Fibroblast of villous mesenchyme (primary cell): ENCODE measurements at regions not wholly inside any gene's neighbourhood (a gene's known extent, or its start where the extent isn't known, plus 50 kb on each side); places are given as distances from the start of the nearest gene placed in this dataset.
A peak's percentile ranks its signal among the peaks of the same experiment; 100 is the strongest.
"Not testable (repeated sequence)": the region's sequence is repeated elsewhere in the genome, so short reads cannot be mapped to it uniquely, and the experiment has no call there.

ENCODE experiments used
- DNase-seq: peaks from one replicate; pipeline ENCODE4 v3.0.0-alpha.2; 2010; ENCODE audit warnings: low read depth
- H3K4me3 ChIP-seq: 2 replicates; pipeline ENCODE4 v1.5.1; 2011; ENCODE audit warnings: low read depth, mild to moderate bottlenecking, low read length
- CTCF ChIP-seq: IDR thresholded peaks from 2 replicates; pipeline ENCODE4 v1.5.1; 2012; ENCODE audit warnings: low read depth, mild to moderate bottlenecking, low read length; ENCODE audit not compliant: insufficient read depth

GRCh38 chr20:12575352-12576095, 433.2 kb upstream of the SPTLC3 start:
- DNase-seq = peak; percentile 92
- no peak for TF ChIP-seq CTCF
- no peak overlapping the region for H3K4me3 ChIP-seq

GRCh38 chr20:12577213-12577612, 431.6 kb upstream of the SPTLC3 start:
- no peak for TF ChIP-seq CTCF
- H3K4me3 ChIP-seq = no peak overlapping the region
- DNase-seq = no peak

GRCh38 chr20:12581644-12582289, 427.0 kb upstream of the SPTLC3 start:
- no peak for DNase-seq
- no peak overlapping the region for H3K4me3 ChIP-seq
- no peak for TF ChIP-seq CTCF

- not testable (repeated sequence) for DNase-seq, H3K4me3 ChIP-seq
These were observed 426.1 kb upstream of the SPTLC3 start for GRCh38 chr20:12582710-12583109.

- no peak for DNase-seq
- no peak for TF ChIP-seq CTCF
- no peak overlapping the region for H3K4me3 ChIP-seq
These were observed 416.8 kb upstream of the SPTLC3 start for GRCh38 chr20:12591949-12592470.

- no peak for DNase-seq
These were observed 416.0 kb upstream of the SPTLC3 start for GRCh38 chr20:12592756-12593155.

More at GRCh38 chr20:12592756-12593155, 416.0 kb upstream of the SPTLC3 start:
- no peak overlapping the region for H3K4me3 ChIP-seq
- no peak for TF ChIP-seq CTCF
